ENCODE measurements at regions not wholly inside any gene's neighbourhood (a gene's known extent, or its start where the extent isn't known, plus 50 kb on each side); places are given as distances from the start of the nearest gene placed in this dataset.
"Not testable (repeated sequence)": the region's sequence is repeated elsewhere in the genome, so short reads cannot be mapped to it uniquely, and the experiment has no call there.

DNA sequence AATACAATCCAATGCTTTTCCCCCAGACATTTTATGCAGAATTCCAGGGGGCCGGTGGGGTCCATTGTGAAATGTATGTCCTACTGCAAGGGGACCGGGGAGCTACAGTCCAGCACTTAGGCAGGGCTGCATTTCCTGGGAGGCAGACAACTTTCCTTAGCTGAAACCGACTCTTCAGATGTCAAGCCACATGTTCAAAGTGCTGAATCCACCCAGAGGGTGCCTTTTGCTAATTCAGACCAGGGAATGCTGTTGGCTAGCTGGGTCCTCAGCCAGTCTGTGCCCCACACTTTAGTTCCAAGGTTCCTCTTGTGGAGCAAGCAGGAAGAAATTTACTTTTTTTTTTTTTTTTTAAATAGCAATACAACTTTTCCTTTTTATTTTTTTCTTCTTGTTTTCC, 219.5 kb upstream of the LRTM1 start:
- no peak for DNase-seq

DNA sequence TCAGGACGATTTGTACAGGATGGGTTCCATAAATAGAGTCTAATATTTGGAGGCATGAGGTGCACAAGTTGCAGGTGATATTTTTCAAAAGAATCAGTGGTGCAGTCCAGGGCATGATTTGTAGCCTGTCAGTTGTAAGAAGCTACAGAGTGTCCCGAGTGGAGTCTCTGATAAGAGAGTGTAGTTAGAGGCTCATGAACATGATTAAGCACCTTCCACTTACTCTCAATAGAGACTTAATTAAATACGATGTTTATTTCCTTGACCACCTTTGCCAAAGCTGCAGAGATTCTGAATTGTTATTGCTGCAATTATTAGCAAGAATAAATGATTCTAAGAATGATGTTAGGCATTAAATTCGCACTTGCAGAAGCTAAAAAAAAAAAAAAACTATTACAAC, 218.4 kb upstream of the LRTM1 start:
- DNase-seq = no peak

DNA sequence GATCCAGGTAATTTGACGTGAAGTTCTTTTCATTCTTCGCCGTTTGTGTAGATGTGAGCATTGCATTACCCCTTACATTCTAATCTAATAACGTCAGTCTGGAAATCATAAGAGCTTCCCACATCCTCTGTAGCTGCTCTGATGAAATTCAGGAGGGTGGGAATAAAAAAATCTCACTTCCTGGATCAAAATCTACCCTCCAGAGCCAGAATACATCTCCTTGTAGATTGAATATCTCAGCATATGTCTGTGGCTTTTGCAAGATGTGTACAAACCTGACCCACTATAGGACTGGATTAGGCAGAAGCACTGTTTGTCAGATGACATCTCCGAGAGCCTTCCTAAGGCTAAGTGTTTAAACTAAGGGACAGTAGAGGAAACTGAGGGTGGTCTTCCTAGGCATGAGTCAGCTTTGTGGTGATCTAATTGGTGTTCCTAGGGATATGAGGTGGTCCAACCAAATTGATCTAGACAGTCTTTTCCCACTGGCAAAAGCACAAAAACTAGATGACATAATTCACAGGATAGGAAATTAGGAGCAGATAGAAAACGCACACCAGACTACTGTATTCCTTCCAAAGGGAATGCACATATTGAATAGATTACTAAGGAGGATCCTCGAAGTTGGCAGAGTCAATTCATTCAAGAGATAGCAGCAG, 216.3 kb upstream of the LRTM1 start:
- no peak for DNase-seq

DNA sequence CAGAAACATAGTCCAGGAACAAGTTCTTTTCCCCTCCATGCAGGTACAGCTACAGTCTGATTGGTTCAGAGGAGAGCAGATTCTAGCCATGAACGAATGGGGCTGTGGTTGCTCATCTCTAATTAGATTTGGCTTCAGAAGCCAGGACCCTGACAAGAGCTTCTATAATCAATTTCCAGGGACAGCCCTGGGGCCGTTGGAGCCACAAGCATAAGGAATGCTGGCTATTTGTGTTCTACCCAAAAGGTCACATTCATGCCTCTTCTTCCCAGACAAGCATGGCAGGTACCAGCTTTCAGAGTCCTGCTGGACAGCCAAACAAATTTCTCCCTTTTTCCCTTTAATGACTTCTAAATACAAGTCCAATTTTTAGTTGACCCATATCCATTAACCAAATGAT, 215.5 kb upstream of the LRTM1 start:
- DNase-seq = no peak

DNA sequence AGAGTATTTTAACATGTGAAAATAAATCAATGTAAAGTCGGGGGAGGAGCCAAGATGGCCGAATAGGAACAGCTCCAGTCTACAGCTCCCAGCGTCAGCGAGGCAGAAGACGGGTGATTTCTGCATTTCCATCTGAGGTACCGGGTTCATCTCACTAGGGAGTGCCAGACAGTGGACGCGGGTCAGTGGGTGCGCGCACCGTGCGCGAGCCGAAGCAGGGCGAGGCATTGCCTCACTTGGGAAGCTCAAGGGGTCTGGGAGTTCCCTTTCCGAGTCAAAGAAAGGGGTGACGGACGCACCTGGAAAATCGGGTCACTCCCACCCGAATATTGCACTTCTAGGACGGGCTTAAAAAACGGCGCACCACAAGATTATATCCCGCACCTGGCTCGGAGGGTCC, 208.4 kb upstream of the LRTM1 start:
- DNase-seq = not testable (repeated sequence)

DNA sequence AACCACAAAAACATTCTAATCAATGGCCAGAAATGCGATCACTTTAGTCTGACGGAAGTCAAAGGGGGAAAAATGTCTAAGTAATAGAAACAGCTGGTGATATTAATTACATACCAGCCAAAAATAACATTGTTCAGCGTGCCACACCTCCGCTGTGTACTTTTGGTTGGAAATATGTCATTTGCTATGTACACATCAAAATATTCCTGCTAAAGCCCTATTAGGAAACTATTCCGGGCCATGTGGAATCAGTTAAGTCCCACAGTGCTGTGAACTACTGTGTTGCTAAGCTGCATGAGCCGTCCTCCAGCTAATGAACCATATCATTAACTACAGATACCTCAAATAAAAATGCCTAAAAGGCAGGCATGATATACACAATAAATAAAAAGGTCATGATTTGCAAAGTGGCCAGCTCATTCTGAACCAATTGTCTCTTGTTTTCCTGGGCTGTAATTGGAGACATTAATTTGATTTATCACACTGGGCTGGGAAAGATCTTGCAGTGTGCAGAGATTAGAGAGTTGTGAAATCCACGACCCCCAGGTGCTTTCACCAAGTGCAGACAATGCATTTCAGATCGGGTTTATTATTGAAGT, 200.5 kb upstream of the LRTM1 start:
- no peak for DNase-seq

DNA sequence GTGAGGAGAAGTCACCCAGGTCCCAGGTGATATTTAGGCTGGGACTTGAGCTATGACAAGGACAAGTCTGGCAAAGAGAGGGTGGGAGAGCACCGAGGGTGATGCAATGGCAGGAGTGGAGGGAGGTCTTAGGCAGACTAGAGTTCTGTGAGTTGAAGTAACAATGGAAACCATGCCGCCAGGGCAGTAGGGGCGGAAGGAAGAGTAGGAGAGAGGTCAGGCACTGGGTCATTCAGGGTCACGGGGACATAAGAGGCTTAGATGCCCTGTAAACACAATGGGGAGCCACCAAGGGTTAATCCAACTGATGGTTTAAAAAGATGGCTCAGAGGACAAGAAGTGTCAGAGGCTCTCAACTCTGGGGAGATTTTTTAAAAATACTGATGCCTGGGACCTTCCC, 199.7 kb upstream of the LRTM1 start:
- no peak for DNase-seq

DNA sequence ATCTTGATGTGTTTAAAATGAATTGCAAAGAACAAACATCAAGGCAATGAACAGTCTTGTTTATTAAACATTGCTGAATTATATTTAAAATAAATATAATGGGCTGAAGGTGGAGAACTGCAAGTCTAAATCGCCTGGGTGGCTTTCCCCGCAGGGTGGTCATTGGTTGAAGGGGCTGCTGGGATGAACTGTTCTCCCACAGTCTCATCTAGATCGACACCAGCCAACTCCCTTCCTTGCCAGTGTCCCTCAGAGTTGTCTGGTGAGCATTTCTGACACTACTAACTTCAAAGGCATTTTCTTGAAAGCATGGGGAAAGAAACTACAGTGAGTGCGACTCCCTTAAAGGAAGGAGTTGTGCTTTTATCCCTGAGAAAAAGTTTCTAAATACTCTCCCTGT, 196.5 kb upstream of the LRTM1 start:
- DNase-seq = no peak
